PC-9 (cell line): ENCODE measurements at regions not wholly inside any gene's neighbourhood (a gene's known extent, or its start where the extent isn't known, plus 50 kb on each side); places are given as distances from the start of the nearest gene placed in this dataset.

Experiments
- BruUV-seq: library from RNA; stranded (reverse); fragments of 400-500 nt; replicated peaks from 2 replicates; lab custom pipeline; 2021; lab: Mats Ljungman, UMichigan
- CTCF ChIA-PET: fragments of 300-600 bp; sonication (Branson Sonifier 250); formaldehyde crosslinking; loops from one replicate; lab custom pipeline; 2022; ENCODE audit warnings: antibody characterized with exemption; lab: Charles Lee
- POLR2A ChIA-PET: fragments of 300-600 bp; sonication (Branson Sonifier 250); formaldehyde crosslinking; loops from one replicate; lab custom pipeline; 2022; ENCODE audit warnings: antibody characterized with exemption; ENCODE audit not compliant: unreplicated experiment; lab: Charles Lee
- DNase-seq, 2 experiments: peaks; one replicate each; pipeline versions ENCODE4 v3.0.0 to v3.0.0-alpha.2; 2015 to 2022; ENCODE audit warnings: mixed read lengths in 1 of 2
- H2AFZ ChIP-seq: fragments of 200-600 bp; sonication (generic); 2 replicates; pipeline ENCODE4 v1.8.1; 2017; ENCODE audit warnings: antibody characterized with exemption
- H3F3A ChIP-seq: fragments of 200-600 bp; sonication (generic); 2 replicates; pipeline ENCODE4 v1.8.1; 2017; ENCODE audit warnings: antibody characterized with exemption, mild to moderate bottlenecking, low read depth; ENCODE audit not compliant: insufficient read depth
- H3K27ac ChIP-seq: fragments of 200-600 bp; sonication (generic); 2 replicates; pipeline ENCODE4 v1.6.1; 2016; ENCODE audit warnings: mixed run types
- H3K27me3 ChIP-seq: fragments of 200-600 bp; sonication (generic); 2 replicates; pipeline ENCODE4 v1.6.1; 2016; ENCODE audit warnings: low read depth, mixed run types; ENCODE audit not compliant: insufficient read depth
- H3K36me3 ChIP-seq: fragments of 200-600 bp; sonication (generic); 2 replicates; pipeline ENCODE4 v1.6.1; 2016; ENCODE audit warnings: low read depth, mixed run types
- H3K4me1 ChIP-seq: fragments of 200-600 bp; sonication (generic); replicated peaks from 2 replicates; pipeline ENCODE4 v1.6.1; 2016; ENCODE audit warnings: mixed run types; ENCODE audit not compliant: insufficient read depth
- H3K4me2 ChIP-seq: fragments of 200-600 bp; sonication (generic); 2 replicates; pipeline ENCODE4 v1.6.1; 2017; ENCODE audit warnings: mixed run types
- H3K4me3 ChIP-seq: fragments of 200-600 bp; sonication (generic); 2 replicates; pipeline ENCODE4 v1.6.1; 2016; ENCODE audit warnings: mixed run types
- H3K79me2 ChIP-seq: fragments of 200-600 bp; sonication (generic); 2 replicates; pipeline ENCODE4 v1.6.1; 2017; ENCODE audit warnings: low read depth, mixed run types
- H3K9me2 ChIP-seq: fragments of 200-600 bp; sonication (generic); 2 replicates; pipeline ENCODE4 v1.8.1; 2017; ENCODE audit warnings: mild to moderate bottlenecking; ENCODE audit not compliant: insufficient read depth
- H3K9me3 ChIP-seq: fragments of 200-600 bp; sonication (generic); 2 replicates; pipeline ENCODE4 v1.8.1; 2016; ENCODE audit warnings: low read depth; ENCODE audit not compliant: insufficient read depth
- H4K20me1 ChIP-seq: fragments of 200-600 bp; sonication (generic); 2 replicates; pipeline ENCODE4 v1.8.1; 2017; ENCODE audit not compliant: insufficient read depth
- EZH2 ChIP-seq: fragments of 200-600 bp; sonication (generic); IDR thresholded peaks from 2 replicates; pipeline ENCODE4 v1.8.0; 2017; ENCODE audit warnings: antibody characterized with exemption, low read depth
- intact Hi-C: fragments of 100-400 bp; cut with micrococcal nuclease; formaldehyde crosslinking; loops from one replicate; pipeline ENCODE4 v1.10.0; 2022; ENCODE audit not compliant: unreplicated experiment
- TF ChIP-seq, protein P1 (sequence below): fragments of 200-600 bp; sonication (generic); conservative IDR thresholded peaks from 2 replicates; pipeline ENCODE4 v1.6.1; 2017; ENCODE audit warnings: mixed run types, antibody characterized with exemption, mild to moderate bottlenecking, moderate library complexity

DNA sequence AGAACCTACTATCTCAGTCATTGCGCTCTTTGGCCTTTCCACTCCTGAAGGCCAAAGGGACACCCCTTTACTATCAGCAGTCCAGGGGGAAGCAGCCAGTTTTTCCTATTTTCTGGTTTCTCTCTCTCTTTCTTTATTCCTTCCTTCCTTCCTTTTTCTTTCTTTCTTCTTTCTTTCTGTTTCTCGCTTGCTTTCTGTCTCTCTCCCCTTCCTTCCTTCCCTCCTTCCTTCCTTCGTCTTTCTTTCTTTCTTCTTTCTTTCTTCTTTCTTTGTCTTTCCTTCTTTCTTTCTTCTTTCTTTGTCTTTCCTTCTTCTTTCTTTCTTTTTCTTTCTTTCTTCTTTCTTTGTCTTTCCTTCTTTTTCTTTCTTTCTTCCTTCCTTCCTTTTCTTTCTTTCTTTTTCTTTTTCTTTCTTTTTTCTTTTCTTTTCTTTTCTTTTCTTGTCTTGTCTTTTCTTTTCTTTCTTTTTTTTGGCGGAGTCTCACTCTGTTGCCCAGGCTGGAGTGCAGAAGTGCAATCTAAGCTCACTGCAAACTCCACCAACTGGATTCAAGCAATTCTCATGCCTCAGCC, 64.9 kb upstream of the OTX2 start:
- CTCF ChIA-PET = no interaction called here

DNA sequence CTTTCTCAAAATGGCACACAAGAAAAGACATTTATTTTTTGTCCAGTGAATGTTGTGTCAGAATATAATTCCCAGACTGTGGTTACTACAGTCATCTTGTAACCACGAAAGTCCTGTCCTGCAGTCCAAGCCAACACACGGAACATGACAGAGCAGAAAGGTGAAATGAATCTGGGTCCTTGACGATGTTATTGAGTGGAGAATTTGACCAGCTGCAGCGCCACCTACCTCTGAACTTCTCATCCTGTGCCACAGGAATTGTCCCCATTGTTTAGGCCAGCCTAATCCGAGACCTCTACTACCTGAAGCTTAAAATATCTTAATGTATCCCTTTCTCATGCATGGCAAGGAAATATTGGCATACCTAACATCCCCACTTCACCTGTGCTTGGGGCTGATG, 64.1 kb upstream of the OTX2 start:
- ChIA-PET POLR2A (no interaction called here), CTCF (no interaction called here)
- Histone ChIP-seq H3K36me3 (no peaks in the 10 kb centered on the region), H2AFZ (no peak overlapping the region), H3K4me1 (no peaks in the 10 kb centered on the region), H3K9me2 (no peaks in the 10 kb centered on the region), H3K27ac (no peak overlapping the region), H3K9me3 (no peaks in the 10 kb centered on the region), H3K4me3 (no peak overlapping the region), H3K79me2 (no peaks in the 10 kb centered on the region), H3F3A (no peaks in the 10 kb centered on the region), H3K27me3 (no peaks in the 10 kb centered on the region), H4K20me1 (no peaks in the 10 kb centered on the region), H3K4me2 (no peak overlapping the region)
- intact Hi-C loops = no loop called here
- peak in 1 of 2 experiments; percentile 7 for DNase-seq
- BruUV-seq = no TSS peak
- no peak for TF ChIP-seq EZH2
- TF ChIP-seq, protein P1, sequence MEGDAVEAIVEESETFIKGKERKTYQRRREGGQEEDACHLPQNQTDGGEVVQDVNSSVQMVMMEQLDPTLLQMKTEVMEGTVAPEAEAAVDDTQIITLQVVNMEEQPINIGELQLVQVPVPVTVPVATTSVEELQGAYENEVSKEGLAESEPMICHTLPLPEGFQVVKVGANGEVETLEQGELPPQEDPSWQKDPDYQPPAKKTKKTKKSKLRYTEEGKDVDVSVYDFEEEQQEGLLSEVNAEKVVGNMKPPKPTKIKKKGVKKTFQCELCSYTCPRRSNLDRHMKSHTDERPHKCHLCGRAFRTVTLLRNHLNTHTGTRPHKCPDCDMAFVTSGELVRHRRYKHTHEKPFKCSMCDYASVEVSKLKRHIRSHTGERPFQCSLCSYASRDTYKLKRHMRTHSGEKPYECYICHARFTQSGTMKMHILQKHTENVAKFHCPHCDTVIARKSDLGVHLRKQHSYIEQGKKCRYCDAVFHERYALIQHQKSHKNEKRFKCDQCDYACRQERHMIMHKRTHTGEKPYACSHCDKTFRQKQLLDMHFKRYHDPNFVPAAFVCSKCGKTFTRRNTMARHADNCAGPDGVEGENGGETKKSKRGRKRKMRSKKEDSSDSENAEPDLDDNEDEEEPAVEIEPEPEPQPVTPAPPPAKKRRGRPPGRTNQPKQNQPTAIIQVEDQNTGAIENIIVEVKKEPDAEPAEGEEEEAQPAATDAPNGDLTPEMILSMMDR = 0 out of 2 replicates have a peak, but pooled peaks have one; percentile 27

More for the DNA sequence above, 64.9 kb upstream of the OTX2 start:
- Histone ChIP-seq H3K79me2 (no peaks in the 10 kb centered on the region), H3K27ac (no peak overlapping the region), H3K9me2 (no peaks in the 10 kb centered on the region), H4K20me1 (no peaks in the 10 kb centered on the region), H3K27me3 (no peaks in the 10 kb centered on the region), H3K4me1 (no peaks in the 10 kb centered on the region), H3F3A (no peaks in the 10 kb centered on the region), H3K4me2 (no peak overlapping the region), H2AFZ (no peak overlapping the region), H3K9me3 (no peaks in the 10 kb centered on the region), H3K4me3 (no peak overlapping the region), H3K36me3 (no peaks in the 10 kb centered on the region)
- TF ChIP-seq, protein P1 = no peak
- no peak for TF ChIP-seq EZH2
- intact Hi-C loops = no loop called here
- no peak for DNase-seq
- POLR2A ChIA-PET = no interaction called here
- BruUV-seq = no TSS peak

DNA sequence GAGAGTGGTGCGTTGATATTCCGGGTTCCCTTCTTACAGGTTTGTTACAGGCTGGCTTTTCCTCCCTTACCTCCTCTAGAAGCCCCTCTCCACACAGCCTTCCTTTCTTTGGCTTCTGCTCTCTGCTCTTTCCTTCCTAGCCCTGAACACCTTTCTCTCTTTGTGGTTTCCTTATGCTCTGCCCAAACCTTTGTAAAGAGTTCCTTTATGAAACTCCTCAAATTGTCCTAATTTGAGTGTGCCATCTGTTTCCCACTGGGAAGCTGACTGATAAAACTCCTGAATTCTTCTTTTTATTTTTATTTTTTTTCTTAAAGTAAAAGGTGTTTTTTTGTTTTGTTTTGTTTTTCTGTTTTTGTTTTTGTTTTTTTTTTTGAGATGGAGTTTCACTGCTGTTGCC, 60.1 kb upstream of the OTX2 start:
- intact Hi-C loops = no loop called here
- H3K27me3 ChIP-seq = no peaks in the 10 kb centered on the region
- no peaks in the 10 kb centered on the region for H3F3A ChIP-seq
- no peak overlapping the region for H3K4me2 ChIP-seq
- no peak overlapping the region for H3K4me3 ChIP-seq
- no peak for DNase-seq
- H3K9me2 ChIP-seq = no peaks in the 10 kb centered on the region
- H3K27ac ChIP-seq = no peak overlapping the region
- no peaks in the 10 kb centered on the region for H3K79me2 ChIP-seq
- CTCF ChIA-PET = no interaction called here
- no peak overlapping the region for H2AFZ ChIP-seq
- H3K9me3 ChIP-seq = no peaks in the 10 kb centered on the region
- TF ChIP-seq, protein P1 = no peak
- no peak for TF ChIP-seq EZH2
- no peaks in the 10 kb centered on the region for H3K36me3 ChIP-seq
- H3K4me1 ChIP-seq = no peaks in the 10 kb centered on the region
- no TSS peak for BruUV-seq
- H4K20me1 ChIP-seq = no peaks in the 10 kb centered on the region
- POLR2A ChIA-PET = no interaction called here
